ENCODE measurements at regions not wholly inside any gene's neighbourhood (a gene's known extent, or its start where the extent isn't known, plus 50 kb on each side); places are given as distances from the start of the nearest gene placed in this dataset.

- intact Hi-C loops (cut with DNase I), result loop anchor here (5.0 kb wide), 1 partner anchor 366 kb away; the partner anchor contains the start of gene RYBP
- no peaks in the 10 kb centered on the region for H3K36me3 ChIP-seq
- no peaks in the 10 kb centered on the region for H3K9me3 ChIP-seq
- no peak overlapping the region for H3K4me3 ChIP-seq
- no peaks in the 10 kb centered on the region for H3K27me3 ChIP-seq
- TF ChIP-seq CTCF (IDR thresholded peaks at IDR 0.05) (no peak), POLR2A (IDR thresholded peaks at IDR 0.05) (no peak), POLR2AphosphoS5 (IDR thresholded peaks at IDR 0.05; ENCODE audit: insufficient read depth in 1 of 2, low read depth in 1 of 2) (no peak)
- H3K4me1 ChIP-seq, result peaks cover 7% of the 10 kb centered on the region
- DNase-seq (ENCODE audit: extremely low spot score in 2 of 2), result no peak
- H3K27ac ChIP-seq, result no peak overlapping the region
These were observed 296.7 kb upstream of the PROK2 start for GRCh38 chr3:72081471-72082185.

- no peak for DNase-seq (ENCODE audit: extremely low spot score in 2 of 2)
- no peak overlapping the region for H3K27ac ChIP-seq
- no peaks in the 10 kb centered on the region for H3K27me3 ChIP-seq
- peaks cover 4% of the 10 kb centered on the region for H3K9me3 ChIP-seq
- TF ChIP-seq CTCF (IDR thresholded peaks at IDR 0.05) (no peak), POLR2A (IDR thresholded peaks at IDR 0.05) (no peak), POLR2AphosphoS5 (IDR thresholded peaks at IDR 0.05; ENCODE audit: insufficient read depth in 1 of 2, low read depth in 1 of 2) (no peak)
- H3K4me3 ChIP-seq, result no peak overlapping the region
- intact Hi-C loops (cut with DNase I), result loop anchor here (5.0 kb wide), 1 partner anchor 367 kb away; the partner anchor contains the start of gene RYBP
- H3K4me1 ChIP-seq, result peaks cover 7% of the 10 kb centered on the region
- H3K36me3 ChIP-seq, result no peaks in the 10 kb centered on the region
These were observed 295.9 kb upstream of the PROK2 start for GRCh38 chr3:72080800-72081199.

GRCh38 chr3:72080095-72080494 lies 295.1 kb upstream of the PROK2 start:
- intact Hi-C loops (cut with DNase I), result loop anchor here (5.0 kb wide), 1 partner anchor 367 kb away; the partner anchor contains the start of gene RYBP
- no peak for TF ChIP-seq CTCF (IDR thresholded peaks at IDR 0.05)
- TF ChIP-seq POLR2A (IDR thresholded peaks at IDR 0.05), result no peak
- TF ChIP-seq POLR2AphosphoS5 (IDR thresholded peaks at IDR 0.05; ENCODE audit: insufficient read depth in 1 of 2, low read depth in 1 of 2), result no peak

GRCh38 chr3:72079369-72079872 lies 294.5 kb upstream of the PROK2 start:
- no peak for DNase-seq (ENCODE audit: extremely low spot score in 2 of 2)
- Histone ChIP-seq H3K27ac (no peak overlapping the region), H3K4me1 (peaks cover 7% of the 10 kb centered on the region), H3K27me3 (no peaks in the 10 kb centered on the region), H3K4me3 (no peak overlapping the region), H3K36me3 (no peaks in the 10 kb centered on the region), H3K9me3 (peaks cover 6% of the 10 kb centered on the region)
- intact Hi-C loops (cut with DNase I), result no loop called here
- TF ChIP-seq POLR2A (IDR thresholded peaks at IDR 0.05), result no peak
- no peak for TF ChIP-seq POLR2AphosphoS5 (IDR thresholded peaks at IDR 0.05; ENCODE audit: insufficient read depth in 1 of 2, low read depth in 1 of 2)
- no peak for TF ChIP-seq CTCF (IDR thresholded peaks at IDR 0.05)

More at GRCh38 chr3:72080095-72080494, 295.1 kb upstream of the PROK2 start:
- Histone ChIP-seq H3K4me1 (peaks cover 7% of the 10 kb centered on the region), H3K9me3 (peaks cover 6% of the 10 kb centered on the region), H3K27me3 (no peaks in the 10 kb centered on the region), H3K36me3 (no peaks in the 10 kb centered on the region), H3K4me3 (no peak overlapping the region), H3K27ac (no peak overlapping the region)
- DNase-seq (ENCODE audit: extremely low spot score in 2 of 2), result no peak

All from vagina (tissue), 2 donors.